Kidney glomerular epithelial cell (primary cell): ENCODE measurements at regions not wholly inside any gene's neighbourhood (a gene's known extent, or its start where the extent isn't known, plus 50 kb on each side); places are given as distances from the start of the nearest gene placed in this dataset.
"Not testable (repeated sequence)": the region's sequence is repeated elsewhere in the genome, so short reads cannot be mapped to it uniquely, and the experiment has no call there.

Source experiments
- DNase-seq: peaks from one replicate; lab custom pipeline; 2025; lab: John Stamatoyannopoulos, UW

GRCh38 chr6:48512390-48512789, 401.4 kb upstream of the PTCHD4 start:
- DNase-seq = no peak

GRCh38 chr6:48511378-48511777, 400.4 kb upstream of the PTCHD4 start:
- DNase-seq = no peak

GRCh38 chr6:48505621-48506020, 394.6 kb upstream of the PTCHD4 start:
- no peak for DNase-seq

- not testable (repeated sequence) for DNase-seq
Observed at GRCh38 chr6:48493432-48493831, 382.4 kb upstream of the PTCHD4 start.

- DNase-seq = no peak
Observed at GRCh38 chr6:48490658-48491057, 379.7 kb upstream of the PTCHD4 start.

GRCh38 chr6:48486876-48487275, 375.9 kb upstream of the PTCHD4 start:
- no peak for DNase-seq

- no peak for DNase-seq
Observed at GRCh38 chr6:48486373-48486772, 375.4 kb upstream of the PTCHD4 start.

GRCh38 chr6:48476257-48476656, 365.3 kb upstream of the PTCHD4 start:
- DNase-seq = peak; percentile 28

GRCh38 chr6:48475275-48475674, 364.3 kb upstream of the PTCHD4 start:
- no peak for DNase-seq

- DNase-seq = no peak
Observed at GRCh38 chr6:48474830-48475229, 363.8 kb upstream of the PTCHD4 start.

GRCh38 chr6:48474136-48474535, 363.1 kb upstream of the PTCHD4 start:
- no peak for DNase-seq

GRCh38 chr6:48472535-48472934, 361.5 kb upstream of the PTCHD4 start:
- no peak for DNase-seq

- no peak for DNase-seq
Observed at GRCh38 chr6:48472091-48472490, 361.1 kb upstream of the PTCHD4 start.

- no peak for DNase-seq
Observed at GRCh38 chr6:48471326-48471725, 360.3 kb upstream of the PTCHD4 start.

- peak; percentile 1 for DNase-seq
Observed at GRCh38 chr6:48449002-48449401, 338.0 kb upstream of the PTCHD4 start.

- no peak for DNase-seq
Observed at GRCh38 chr6:48447251-48447650, 336.3 kb upstream of the PTCHD4 start.

- peak; percentile 25 for DNase-seq
Observed at GRCh38 chr6:48429610-48430009, 318.6 kb upstream of the PTCHD4 start.

GRCh38 chr6:48429021-48429420, 318.0 kb upstream of the PTCHD4 start:
- no peak for DNase-seq

GRCh38 chr6:48426636-48427035, 315.6 kb upstream of the PTCHD4 start:
- DNase-seq = peak; percentile 6

GRCh38 chr6:48423640-48424365, 312.8 kb upstream of the PTCHD4 start:
- DNase-seq = no peak

GRCh38 chr6:48419992-48420391, 309.0 kb upstream of the PTCHD4 start:
- no peak for DNase-seq

GRCh38 chr6:48417927-48418326, 306.9 kb upstream of the PTCHD4 start:
- DNase-seq = no peak

- DNase-seq = no peak
Observed at GRCh38 chr6:48412656-48413055, 301.7 kb upstream of the PTCHD4 start.

- DNase-seq = no peak
Observed at GRCh38 chr6:48404927-48405326, 293.9 kb upstream of the PTCHD4 start.
